SK-N-SH treated with all-trans-retinoic acid at 6 μM for 48 hours (cell line): ENCODE measurements at regions not wholly inside any gene's neighbourhood (a gene's known extent, or its start where the extent isn't known, plus 50 kb on each side); places are given as distances from the start of the nearest gene placed in this dataset.

Experiments used
- CREB5 ChIP-seq: fragments of 250-450 bp; sonication (Bioruptor Pico); IDR thresholded peaks from 2 replicates; pipeline ENCODE4 v1.5.1; 2020; ENCODE audit warnings: low read depth, mild to moderate bottlenecking, moderate library complexity
- PATZ1 ChIP-seq: fragments of 250-450 bp; sonication (Bioruptor Pico); IDR thresholded peaks from 2 replicates; pipeline ENCODE4 v1.8.0; 2020; ENCODE audit warnings: mild to moderate bottlenecking, moderate library complexity, borderline replicate concordance
- POU6F1 ChIP-seq: fragments of 250-450 bp; sonication (Bioruptor Pico); IDR thresholded peaks from 2 replicates; pipeline ENCODE4 v1.8.0; 2021; ENCODE audit warnings: low read depth, mild to moderate bottlenecking, moderate library complexity, borderline replicate concordance
- SNAI2 ChIP-seq: fragments of 250-450 bp; sonication (Bioruptor Pico); IDR thresholded peaks from 2 replicates; pipeline ENCODE4 v1.5.0; 2020; ENCODE audit warnings: mild to moderate bottlenecking, moderate library complexity
- ZFP3 ChIP-seq: fragments of 250-450 bp; sonication (Bioruptor Pico); IDR thresholded peaks from 2 replicates; pipeline ENCODE4 v1.5.0; 2020; ENCODE audit warnings: mild to moderate bottlenecking, moderate library complexity
- ZFP30 ChIP-seq: fragments of 450-650 bp; formaldehyde crosslinking; IDR thresholded peaks from 2 replicates; pipeline ENCODE4 v1.5.0; 2022; ENCODE audit warnings: mild to moderate bottlenecking, moderate library complexity

GRCh38 chr2:238967978-238968360 lies 120.1 kb downstream of the TWIST2 start:
- TF ChIP-seq ZFP3 (CRISPR knock-in tag) (no peak), CREB5 (CRISPR knock-in tag) (no peak), ZFP30 (CRISPR knock-in tag) (no peak), POU6F1 (CRISPR knock-in tag) (no peak), SNAI2 (CRISPR knock-in tag) (no peak), PATZ1 (no peak)
